Breast epithelium (tissue), 4 donors: ENCODE measurements at regions not wholly inside any gene's neighbourhood (a gene's known extent, or its start where the extent isn't known, plus 50 kb on each side); places are given as distances from the start of the nearest gene placed in this dataset.

Experiments
- DNase-seq, 2 donors: peaks; one replicate each; pipeline ENCODE4 v3.0.0-alpha.2; 2019; ENCODE audit warnings: low spot score in 2 of 2
- H3K27ac ChIP-seq, 2 donors: fragments of 200-600 bp; sonication (generic) in 1 of 2; one replicate each; pipeline ENCODE4 v1.5.1; 2016 to 2019; ENCODE audit warnings: mild to moderate bottlenecking in 1 of 2
- H3K27me3 ChIP-seq, 2 donors: fragments of 200-600 bp; sonication (generic) in 1 of 2; one replicate each; pipeline versions ENCODE4 v1.5.1 to v1.6.0; 2017 to 2019; ENCODE audit warnings: control low read depth in 1 of 2, mild to moderate bottlenecking in 1 of 2
- H3K36me3 ChIP-seq: fragments of 200-600 bp; one replicate; pipeline ENCODE4 v1.5.1; 2019
- H3K4me1 ChIP-seq, 2 donors: fragments of 200-600 bp; sonication (generic); one replicate each; pipeline ENCODE4 v1.5.1; 2016 to 2019; ENCODE audit warnings: control low read depth in 1 of 2
- H3K4me3 ChIP-seq, 3 donors: fragments of 200-600 bp; sonication (generic); 1 replicate in 2 of 3; 2 replicates in 1 of 3; pipeline ENCODE4 v1.5.1; 2016 to 2019; ENCODE audit warnings: mild to moderate bottlenecking in 3 of 3, moderate library complexity in 2 of 3
- H3K9me3 ChIP-seq, 2 donors: fragments of 200-600 bp; sonication (generic) in 1 of 2; one replicate each; pipeline ENCODE4 v1.5.1; 2016 to 2019; ENCODE audit warnings: control low read depth in 1 of 2
- CTCF ChIP-seq, 3 donors: fragments of 450-650 bp; IDR thresholded peaks; one replicate each; pipeline ENCODE4 v1.5.1; 2016 to 2017; ENCODE audit warnings: antibody characterized with exemption in 3 of 3, mild to moderate bottlenecking in 3 of 3, moderate library complexity in 3 of 3
- POLR2A ChIP-seq: fragments of 450-650 bp; IDR thresholded peaks from one replicate; pipeline ENCODE4 v1.6.1; 2016; ENCODE audit warnings: antibody characterized with exemption, mild to moderate bottlenecking, moderate library complexity
- POLR2AphosphoS5 ChIP-seq, 3 donors: sonication (generic); formaldehyde crosslinking; IDR thresholded peaks; one replicate each; pipeline ENCODE4 v1.6.1; 2017; ENCODE audit warnings: antibody characterized with exemption in 3 of 3
- intact Hi-C: fragments of 100-400 bp; cut with DNase I; formaldehyde crosslinking; loops from one replicate; pipeline ENCODE4 v1.15.1; 2023; ENCODE audit warnings: low total_unique reads

DNA sequence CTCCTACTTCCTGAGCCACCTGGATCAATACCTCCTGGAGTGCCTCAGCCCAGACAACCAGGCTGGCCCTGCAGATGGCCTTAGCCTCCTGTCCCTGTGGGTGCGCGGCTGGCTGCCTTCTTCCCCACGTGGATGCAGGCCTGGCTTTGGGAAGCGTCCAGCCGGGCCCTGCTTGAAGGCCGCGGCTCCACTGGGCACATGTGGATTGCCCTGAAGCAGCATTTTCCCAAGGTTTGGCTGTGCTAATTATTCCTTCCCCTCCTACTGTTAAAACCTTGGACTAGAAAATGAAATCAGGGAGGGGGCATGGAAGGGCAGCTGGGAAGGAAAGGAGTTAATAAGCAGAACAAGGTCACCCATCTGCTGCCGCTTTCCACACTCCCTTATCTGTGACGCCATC is 143.0 kb upstream of the GATA6 start:
- no peak overlapping the region for H3K4me3 ChIP-seq
- no peaks in the 10 kb centered on the region for H3K4me1 ChIP-seq
- H3K27ac ChIP-seq: no peak overlapping the region
- TF ChIP-seq CTCF (IDR thresholded peaks at IDR 0.05) (no peak), POLR2A (no peak), POLR2AphosphoS5 (IDR thresholded peaks at IDR 0.05) (no peak)
- no peaks in the 10 kb centered on the region for H3K36me3 ChIP-seq
- no peaks in the 10 kb centered on the region for H3K9me3 ChIP-seq
- no peaks in the 10 kb centered on the region for H3K27me3 ChIP-seq
- DNase-seq: no peak
- intact Hi-C loops: no loop called here

- intact Hi-C loops: no loop called here
These were observed 142.5 kb upstream of the GATA6 start for GRCh38 chr18:22026889-22027288.

GRCh38 chr18:22031611-22032010 is 137.8 kb upstream of the GATA6 start:
- H3K9me3 ChIP-seq: no peaks in the 10 kb centered on the region
- TF ChIP-seq CTCF (IDR thresholded peaks at IDR 0.05) (no peak), POLR2A (no peak), POLR2AphosphoS5 (IDR thresholded peaks at IDR 0.05) (no peak)
- H3K27me3 ChIP-seq: no peaks in the 10 kb centered on the region
- no peak overlapping the region for H3K4me3 ChIP-seq
- H3K27ac ChIP-seq: no peak overlapping the region
- no peak for DNase-seq
- intact Hi-C loops: no loop called here
- no peaks in the 10 kb centered on the region for H3K36me3 ChIP-seq
- H3K4me1 ChIP-seq: no peaks in the 10 kb centered on the region

More at GRCh38 chr18:22026889-22027288, 142.5 kb upstream of the GATA6 start:
- H3K27ac ChIP-seq: no peak overlapping the region
- H3K4me3 ChIP-seq: no peak overlapping the region
- TF ChIP-seq POLR2A (no peak), POLR2AphosphoS5 (IDR thresholded peaks at IDR 0.05) (no peak), CTCF (IDR thresholded peaks at IDR 0.05) (no peak)
- no peaks in the 10 kb centered on the region for H3K36me3 ChIP-seq
- H3K27me3 ChIP-seq: no peaks in the 10 kb centered on the region
- H3K4me1 ChIP-seq: no peaks in the 10 kb centered on the region
- H3K9me3 ChIP-seq: no peaks in the 10 kb centered on the region
- no peak for DNase-seq

- no peaks in the 10 kb centered on the region for H3K4me1 ChIP-seq
- TF ChIP-seq POLR2A: no peak
- TF ChIP-seq CTCF (IDR thresholded peaks at IDR 0.05): no peak
- TF ChIP-seq POLR2AphosphoS5 (IDR thresholded peaks at IDR 0.05): no peak
- intact Hi-C loops: no loop called here
- H3K4me3 ChIP-seq: no peak overlapping the region
- no peaks in the 10 kb centered on the region for H3K27me3 ChIP-seq
- DNase-seq: no peak
- no peak overlapping the region for H3K27ac ChIP-seq
- H3K36me3 ChIP-seq: no peaks in the 10 kb centered on the region
- no peaks in the 10 kb centered on the region for H3K9me3 ChIP-seq
These were observed 136.9 kb upstream of the GATA6 start for GRCh38 chr18:22032392-22032961.

DNA sequence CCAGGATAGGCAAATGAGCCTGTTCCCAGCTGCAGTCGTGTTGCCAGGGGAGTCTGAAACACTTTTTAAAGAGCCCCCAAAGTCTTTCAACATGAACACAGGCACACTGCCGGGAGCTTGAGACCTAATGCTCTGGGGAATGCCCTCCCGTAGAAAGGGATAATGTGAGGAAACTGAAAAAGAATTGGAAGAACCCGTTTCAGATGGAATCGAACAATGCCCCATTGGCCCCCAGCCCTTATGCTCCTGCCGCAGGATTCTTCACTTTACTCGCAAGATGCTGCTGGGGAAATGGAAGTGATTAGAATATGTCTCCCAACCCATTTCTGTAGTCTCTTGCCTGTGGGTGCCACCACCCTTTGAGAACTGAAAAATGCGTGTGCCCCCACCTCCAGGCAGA is 136.3 kb upstream of the GATA6 start:
- no peak overlapping the region for H3K27ac ChIP-seq
- no peaks in the 10 kb centered on the region for H3K4me1 ChIP-seq
- intact Hi-C loops: no loop called here
- H3K9me3 ChIP-seq: no peaks in the 10 kb centered on the region
- TF ChIP-seq POLR2AphosphoS5 (IDR thresholded peaks at IDR 0.05) (no peak), POLR2A (no peak)
- no peaks in the 10 kb centered on the region for H3K36me3 ChIP-seq
- H3K27me3 ChIP-seq: no peaks in the 10 kb centered on the region
- no peak for DNase-seq
- H3K4me3 ChIP-seq: no peak overlapping the region

DNA sequence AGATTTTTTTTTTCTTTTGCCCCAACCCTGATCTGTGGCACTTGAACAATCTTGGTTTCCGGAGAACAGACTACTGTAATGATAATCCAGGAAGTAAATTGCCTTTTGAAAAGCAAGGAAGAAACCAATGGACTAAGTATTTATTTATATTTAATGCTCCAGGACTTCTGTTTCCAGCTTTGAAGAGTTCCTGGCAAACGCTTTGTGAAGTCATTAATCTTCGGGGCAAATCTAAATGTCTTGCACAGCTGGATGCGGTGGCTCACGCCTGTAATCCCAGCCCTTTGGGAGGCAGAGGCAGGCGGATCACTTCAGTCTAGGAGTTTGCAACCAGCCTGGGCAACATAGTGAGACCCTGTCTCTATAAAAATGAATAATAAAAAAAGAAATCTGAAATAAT is 135.1 kb upstream of the GATA6 start:
- H3K36me3 ChIP-seq: no peaks in the 10 kb centered on the region
- no peak for DNase-seq
- no peak for TF ChIP-seq POLR2AphosphoS5 (IDR thresholded peaks at IDR 0.05)
- no peak for TF ChIP-seq POLR2A
- no peak for TF ChIP-seq CTCF (IDR thresholded peaks at IDR 0.05)
- H3K4me1 ChIP-seq: no peaks in the 10 kb centered on the region
- H3K4me3 ChIP-seq: no peak overlapping the region
- no peaks in the 10 kb centered on the region for H3K27me3 ChIP-seq
- intact Hi-C loops: no loop called here
- H3K9me3 ChIP-seq: no peaks in the 10 kb centered on the region
- H3K27ac ChIP-seq: no peak overlapping the region
